SU-DHL-6 (cell line): ENCODE measurements at regions not wholly inside any gene's neighbourhood (a gene's known extent, or its start where the extent isn't known, plus 50 kb on each side); places are given as distances from the start of the nearest gene placed in this dataset.

Experiments
- H2AFZ ChIP-seq: fragments of 200-600 bp; sonication (generic); 2 replicates; pipeline ENCODE4 v1.6.1; 2014; ENCODE audit warnings: low read depth, mild to moderate bottlenecking, moderate library complexity, mixed read lengths, antibody characterized with exemption, low read length; ENCODE audit not compliant: severe bottlenecking
- H3F3A ChIP-seq: fragments of 200-600 bp; shearing (Covaris generic); 2 replicates; pipeline ENCODE4 v1.6.0; 2016; ENCODE audit warnings: antibody characterized with exemption, mild to moderate bottlenecking; ENCODE audit not compliant: insufficient read depth
- H3K27ac ChIP-seq: fragments of 200-600 bp; sonication (generic); 2 replicates; pipeline ENCODE4 v1.5.1; 2016; ENCODE audit warnings: low read depth, mild to moderate bottlenecking, low read length, moderate library complexity, mixed read lengths
- H3K27me3 ChIP-seq: fragments of 200-600 bp; sonication (generic), shearing (Covaris generic); 2 replicates; pipeline ENCODE4 v1.6.0; 2014; ENCODE audit warnings: mild to moderate bottlenecking, low read length
- H3K36me3 ChIP-seq: fragments of 200-600 bp; sonication (generic); 2 replicates; pipeline ENCODE4 v1.6.1; 2014; ENCODE audit warnings: mild to moderate bottlenecking, low read length, mixed read lengths
- H3K4me2 ChIP-seq: fragments of 300-600, 200-600 bp; shearing (Covaris generic), sonication (generic); 2 replicates; pipeline ENCODE4 v1.6.0; 2014; ENCODE audit warnings: low read length, low read depth, mild to moderate bottlenecking; ENCODE audit not compliant: poor library complexity, severe bottlenecking
- H3K4me3 ChIP-seq: fragments of 200-600 bp; sonication (generic); 2 replicates; pipeline ENCODE4 v1.5.1; 2014; ENCODE audit warnings: antibody characterized with exemption, low read length, mild to moderate bottlenecking, mixed read lengths; ENCODE audit not compliant: insufficient read depth, poor library complexity, severe bottlenecking
- H3K79me2 ChIP-seq: fragments of 200-600 bp; sonication (generic); 2 replicates; pipeline ENCODE4 v1.6.1; 2014; ENCODE audit warnings: mild to moderate bottlenecking, low read length, moderate library complexity; ENCODE audit not compliant: insufficient read depth
- H3K9ac ChIP-seq: fragments of 200-600 bp; sonication (generic); 2 replicates; pipeline ENCODE4 v1.7.0; 2014; ENCODE audit warnings: mild to moderate bottlenecking, low read length
- H3K9me2 ChIP-seq: fragments of 200-600 bp; sonication (generic); replicated peaks from 2 replicates; pipeline ENCODE4 v1.6.1; 2014; ENCODE audit warnings: low read length; ENCODE audit not compliant: insufficient read depth
- H3K9me3 ChIP-seq: fragments of 200-600 bp; sonication (generic); 2 replicates; pipeline ENCODE4 v1.6.1; 2014; ENCODE audit warnings: low read length, mixed read lengths; ENCODE audit not compliant: insufficient read depth
- H4K20me1 ChIP-seq: fragments of 200-600 bp; sonication (generic); 2 replicates; pipeline ENCODE4 v1.6.1; 2014; ENCODE audit warnings: low read depth, mild to moderate bottlenecking, antibody characterized with exemption, low read length, moderate library complexity, mixed read lengths
- EZH2phosphoT487 ChIP-seq: fragments of 200-600 bp; sonication (generic), shearing (Covaris generic); conservative IDR thresholded peaks from 2 replicates; pipeline ENCODE4 v1.6.1; 2018; ENCODE audit warnings: mild to moderate bottlenecking, antibody characterized with exemption, low read length, moderate library complexity, mixed read lengths
- TF ChIP-seq, protein P1 (sequence below): fragments of 200-600 bp; sonication (generic); IDR thresholded peaks from one replicate; pipeline ENCODE4 v1.5.1; 2017; ENCODE audit warnings: antibody characterized with exemption, mild to moderate bottlenecking, low read length, moderate library complexity; ENCODE audit not compliant: insufficient read depth, poor library complexity, severe bottlenecking

DNA sequence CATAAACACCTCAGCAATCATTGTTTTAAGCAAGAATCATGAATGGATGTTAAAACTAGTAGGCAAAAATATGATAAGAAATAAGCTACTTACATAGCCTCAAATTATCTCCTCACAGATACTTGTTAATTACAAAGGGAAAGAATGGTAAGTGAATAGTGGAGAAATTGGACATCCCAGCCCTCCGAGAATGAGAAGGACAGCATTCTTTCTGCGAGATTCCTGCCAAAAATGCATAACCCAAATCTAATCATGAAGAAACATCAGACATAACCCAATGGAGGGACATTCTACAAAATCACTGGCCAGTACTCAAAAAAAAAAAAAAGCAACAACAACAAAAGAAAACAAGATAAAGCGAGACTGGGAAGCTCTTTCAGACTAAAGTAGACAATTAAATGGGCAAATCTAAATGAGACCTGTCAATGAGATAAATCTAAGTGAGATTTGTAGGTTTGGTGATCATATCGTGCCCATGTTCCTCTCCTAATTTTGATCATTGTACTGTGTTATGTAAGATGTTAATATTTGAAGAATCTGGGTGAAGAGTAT lies 57.9 kb upstream of the GLI2 start:
- TF ChIP-seq, protein P1, sequence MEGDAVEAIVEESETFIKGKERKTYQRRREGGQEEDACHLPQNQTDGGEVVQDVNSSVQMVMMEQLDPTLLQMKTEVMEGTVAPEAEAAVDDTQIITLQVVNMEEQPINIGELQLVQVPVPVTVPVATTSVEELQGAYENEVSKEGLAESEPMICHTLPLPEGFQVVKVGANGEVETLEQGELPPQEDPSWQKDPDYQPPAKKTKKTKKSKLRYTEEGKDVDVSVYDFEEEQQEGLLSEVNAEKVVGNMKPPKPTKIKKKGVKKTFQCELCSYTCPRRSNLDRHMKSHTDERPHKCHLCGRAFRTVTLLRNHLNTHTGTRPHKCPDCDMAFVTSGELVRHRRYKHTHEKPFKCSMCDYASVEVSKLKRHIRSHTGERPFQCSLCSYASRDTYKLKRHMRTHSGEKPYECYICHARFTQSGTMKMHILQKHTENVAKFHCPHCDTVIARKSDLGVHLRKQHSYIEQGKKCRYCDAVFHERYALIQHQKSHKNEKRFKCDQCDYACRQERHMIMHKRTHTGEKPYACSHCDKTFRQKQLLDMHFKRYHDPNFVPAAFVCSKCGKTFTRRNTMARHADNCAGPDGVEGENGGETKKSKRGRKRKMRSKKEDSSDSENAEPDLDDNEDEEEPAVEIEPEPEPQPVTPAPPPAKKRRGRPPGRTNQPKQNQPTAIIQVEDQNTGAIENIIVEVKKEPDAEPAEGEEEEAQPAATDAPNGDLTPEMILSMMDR, result no peak
- no peak for TF ChIP-seq EZH2phosphoT487
- H3K9ac ChIP-seq, result no peak overlapping the region
- H3K79me2 ChIP-seq, result no peaks in the 10 kb centered on the region
- H3K4me2 ChIP-seq, result no peak overlapping the region
- no peak overlapping the region for H2AFZ ChIP-seq
- H3K9me3 ChIP-seq, result no peaks in the 10 kb centered on the region
- no peaks in the 10 kb centered on the region for H3K36me3 ChIP-seq
- H3K4me3 ChIP-seq, result no peak overlapping the region
- no peak overlapping the region for H3K27ac ChIP-seq
- no peaks in the 10 kb centered on the region for H3F3A ChIP-seq
- no peaks in the 10 kb centered on the region for H4K20me1 ChIP-seq
- H3K9me2 ChIP-seq, result no peaks in the 10 kb centered on the region
- no peaks in the 10 kb centered on the region for H3K27me3 ChIP-seq

DNA sequence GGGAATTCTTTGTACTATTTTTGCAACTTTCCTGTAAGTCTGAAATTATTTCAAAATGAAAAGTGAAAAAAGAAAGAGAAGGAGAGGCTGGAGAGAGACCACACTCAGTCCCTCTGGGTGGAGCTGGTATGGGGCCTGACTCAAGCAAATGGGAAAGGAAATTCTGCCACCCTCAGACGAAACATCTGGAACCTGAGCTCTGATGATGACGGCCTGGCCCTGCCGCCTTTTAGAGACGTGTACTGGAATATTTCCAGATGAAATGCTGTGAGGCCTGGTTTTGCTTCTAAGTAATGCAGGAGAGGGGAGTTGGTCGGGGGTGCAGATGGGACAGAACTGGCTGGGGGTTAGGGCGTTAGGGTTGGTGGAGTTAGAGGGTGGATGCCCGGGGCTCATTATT lies 57.4 kb upstream of the GLI2 start:
- no peaks in the 10 kb centered on the region for H3F3A ChIP-seq
- H3K9me2 ChIP-seq, result no peaks in the 10 kb centered on the region
- no peaks in the 10 kb centered on the region for H3K36me3 ChIP-seq
- no peak overlapping the region for H3K9ac ChIP-seq
- no peaks in the 10 kb centered on the region for H4K20me1 ChIP-seq
- H3K79me2 ChIP-seq, result no peaks in the 10 kb centered on the region
- no peak overlapping the region for H3K4me3 ChIP-seq
- H3K27me3 ChIP-seq, result no peaks in the 10 kb centered on the region
- no peaks in the 10 kb centered on the region for H3K9me3 ChIP-seq
- TF ChIP-seq, protein P1, result no peak
- TF ChIP-seq EZH2phosphoT487, result no peak
- H3K27ac ChIP-seq, result no peak overlapping the region
- H2AFZ ChIP-seq, result no peak overlapping the region
- no peak overlapping the region for H3K4me2 ChIP-seq

DNA sequence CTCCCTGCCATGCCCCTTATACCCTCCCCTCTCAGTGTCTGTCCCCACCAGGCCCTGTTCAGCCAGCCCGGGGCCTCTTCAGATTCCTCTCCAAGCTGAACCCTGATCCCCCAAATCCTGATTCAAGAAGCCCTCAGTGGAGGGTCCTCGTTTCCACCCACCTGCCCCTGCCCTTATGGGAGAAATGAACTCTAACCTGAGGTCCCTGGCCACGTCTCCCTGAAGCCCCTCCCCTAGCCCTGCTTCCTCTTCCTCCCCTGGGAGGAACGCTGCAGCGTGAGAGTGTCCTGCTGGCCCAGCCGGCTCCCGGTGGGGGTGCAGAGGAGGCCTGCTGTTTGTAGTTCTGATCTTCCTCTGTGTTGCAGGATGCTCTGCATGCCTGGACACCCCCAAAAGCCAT lies 56.7 kb upstream of the GLI2 start:
- Histone ChIP-seq H3K27me3 (no peaks in the 10 kb centered on the region), H4K20me1 (no peaks in the 10 kb centered on the region), H3F3A (no peaks in the 10 kb centered on the region), H3K4me3 (no peak overlapping the region), H2AFZ (no peak overlapping the region), H3K9me3 (no peaks in the 10 kb centered on the region), H3K4me2 (no peak overlapping the region), H3K9me2 (no peaks in the 10 kb centered on the region), H3K79me2 (no peaks in the 10 kb centered on the region), H3K36me3 (no peaks in the 10 kb centered on the region), H3K9ac (no peak overlapping the region), H3K27ac (no peak overlapping the region)
- no peak for TF ChIP-seq EZH2phosphoT487
- TF ChIP-seq, protein P1, result no peak
